ENCODE measurements at regions not wholly inside any gene's neighbourhood (a gene's known extent, or its start where the extent isn't known, plus 50 kb on each side); places are given as distances from the start of the nearest gene placed in this dataset.
"Not testable (repeated sequence)": the region's sequence is repeated elsewhere in the genome, so short reads cannot be mapped to it uniquely, and the experiment has no call there.

DNA sequence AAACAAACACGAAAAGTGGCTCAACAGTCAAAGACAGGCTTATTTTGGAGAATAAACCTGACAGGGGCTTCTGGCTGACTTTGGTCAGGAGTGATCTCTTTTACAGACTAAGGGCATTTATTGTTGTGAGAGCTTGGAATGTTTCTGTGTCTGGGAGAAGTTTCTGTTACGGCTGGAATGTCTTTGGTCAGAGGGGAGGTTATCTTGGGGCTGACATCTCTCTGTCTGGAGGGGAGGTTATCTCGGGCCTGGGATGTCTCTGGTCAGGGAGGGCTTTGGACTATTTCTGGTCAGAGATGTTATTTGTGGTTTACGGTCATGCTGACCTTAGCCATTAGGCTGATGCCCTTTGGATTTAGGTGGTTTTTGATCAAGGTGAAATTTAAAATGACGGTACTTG is 345.5 kb upstream of the FSIP2 start:
- no peak for DNase-seq

DNA sequence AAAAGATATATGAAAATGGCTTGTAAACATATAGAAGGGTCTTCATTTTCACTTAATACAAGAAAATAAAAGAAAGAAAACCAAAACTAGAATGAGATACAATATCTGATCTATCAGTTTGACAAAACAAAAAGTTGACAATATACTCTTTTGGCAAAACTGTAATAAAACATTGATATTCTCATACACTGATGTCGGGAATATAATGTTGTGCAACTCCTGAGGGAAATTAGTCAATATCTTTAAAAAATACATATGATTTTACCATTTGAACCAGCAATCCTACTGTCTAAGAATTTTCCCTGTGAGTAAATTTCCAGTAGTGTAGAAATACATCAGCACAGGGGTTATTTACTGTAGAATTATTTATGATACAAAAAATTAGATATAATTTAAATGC is 336.1 kb upstream of the FSIP2 start:
- no peak for DNase-seq

DNA sequence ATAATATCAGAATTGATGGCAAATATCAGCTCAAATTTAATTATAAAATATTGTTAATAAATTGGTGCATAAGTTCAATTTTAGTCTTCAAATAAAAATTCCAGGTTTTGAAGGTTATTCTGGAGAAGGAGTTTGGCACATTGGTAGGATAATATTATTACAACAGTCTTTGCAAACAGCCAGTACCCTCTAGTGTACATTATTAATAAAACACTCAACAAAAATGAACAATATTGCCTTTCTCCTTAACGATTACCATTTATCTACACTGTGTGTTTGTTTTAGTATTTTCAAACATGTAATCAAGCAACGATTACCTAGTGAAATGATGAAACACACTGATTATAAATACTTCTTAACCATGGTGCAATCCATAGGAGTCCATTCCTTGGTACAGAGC is 334.0 kb upstream of the FSIP2 start:
- no peak for DNase-seq

DNA sequence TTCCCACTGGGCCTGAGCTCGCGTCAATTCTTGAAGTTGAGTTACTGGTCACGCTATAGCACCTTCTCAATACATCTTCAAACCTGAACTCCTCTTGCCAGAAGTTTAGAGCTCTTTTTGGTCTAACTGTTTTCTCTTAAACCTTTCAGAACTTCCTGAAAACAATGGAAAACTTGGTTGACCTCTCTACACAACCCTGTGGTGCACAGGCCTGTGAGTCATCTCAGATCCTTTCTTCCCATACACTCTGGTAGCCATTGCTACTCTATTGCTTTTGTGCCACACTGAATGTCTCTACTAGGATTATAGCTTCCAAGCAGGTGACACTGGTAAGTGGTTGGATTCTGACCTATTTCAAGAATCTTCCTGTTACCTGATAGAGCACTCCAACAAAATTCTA is 321.5 kb upstream of the FSIP2 start:
- no peak for DNase-seq

DNA sequence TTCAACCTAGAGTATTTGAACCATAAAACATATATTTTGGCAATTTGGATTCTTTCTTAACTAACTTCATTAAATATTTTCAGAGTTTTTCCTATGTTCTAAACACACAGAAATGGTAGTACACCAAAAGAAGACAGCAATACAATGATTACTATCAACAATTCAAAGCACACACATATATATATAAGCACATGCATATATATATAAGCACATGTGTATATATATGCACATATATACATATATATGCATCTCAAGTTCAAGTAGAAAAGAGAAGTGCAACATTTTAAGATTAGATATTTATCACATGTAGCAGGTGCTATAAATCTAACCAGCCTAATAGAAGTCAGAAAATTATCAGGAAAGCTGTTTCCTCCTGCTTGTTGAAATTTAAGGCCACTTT is 320.9 kb upstream of the FSIP2 start:
- no peak for DNase-seq

DNA sequence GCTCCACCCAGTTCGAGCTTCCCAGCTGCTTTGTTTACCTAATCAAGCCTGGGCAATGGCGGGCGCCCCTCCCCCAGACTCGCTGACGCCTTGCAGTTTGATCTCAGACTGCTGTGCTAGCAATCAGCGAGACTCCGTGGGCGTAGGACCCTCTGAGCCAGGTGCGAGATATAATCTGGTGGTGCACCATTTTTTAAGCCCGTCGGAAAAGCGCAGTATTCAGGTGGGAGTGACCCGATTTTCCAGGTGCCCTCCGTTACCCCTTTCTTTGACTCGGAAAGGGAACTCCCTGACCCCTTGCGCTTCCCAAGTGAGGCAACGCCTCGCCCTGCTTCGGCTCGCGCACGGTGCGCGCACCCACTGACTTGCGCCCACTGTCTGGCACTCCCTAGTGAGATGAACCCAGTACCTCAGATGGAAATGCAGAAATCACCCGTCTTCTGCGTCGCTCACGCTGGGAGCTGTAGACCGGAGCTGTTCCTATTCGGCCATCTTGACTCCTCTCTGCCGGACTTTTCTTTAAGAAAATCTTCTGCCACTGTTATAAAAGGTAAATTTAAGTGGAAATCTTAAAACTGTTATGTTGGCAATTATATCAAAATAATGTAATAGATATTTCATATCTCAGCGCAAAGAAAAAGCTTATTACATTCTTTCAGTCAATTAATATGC is 313.5 kb upstream of the FSIP2 start:
- DNase-seq: not testable (repeated sequence)

DNA sequence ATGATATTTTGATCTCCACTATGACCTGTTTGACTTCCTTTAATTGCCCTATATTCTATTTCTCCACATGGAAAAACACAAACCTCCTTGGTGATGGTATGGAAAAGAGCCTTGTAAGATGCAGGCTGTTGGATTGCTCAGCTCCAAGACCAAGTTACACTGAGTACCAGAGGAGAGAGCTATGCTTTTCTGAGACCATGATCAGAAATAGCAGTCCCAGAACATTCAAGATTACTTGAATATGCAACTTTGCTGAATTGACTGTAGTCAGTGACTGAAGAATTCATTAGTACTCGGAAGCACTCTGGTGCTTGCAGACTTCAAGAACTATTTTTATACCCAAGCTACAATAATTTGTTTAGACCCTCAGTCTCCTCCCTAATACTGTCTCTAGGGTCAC is 310.6 kb upstream of the FSIP2 start:
- DNase-seq: no peak

DNA sequence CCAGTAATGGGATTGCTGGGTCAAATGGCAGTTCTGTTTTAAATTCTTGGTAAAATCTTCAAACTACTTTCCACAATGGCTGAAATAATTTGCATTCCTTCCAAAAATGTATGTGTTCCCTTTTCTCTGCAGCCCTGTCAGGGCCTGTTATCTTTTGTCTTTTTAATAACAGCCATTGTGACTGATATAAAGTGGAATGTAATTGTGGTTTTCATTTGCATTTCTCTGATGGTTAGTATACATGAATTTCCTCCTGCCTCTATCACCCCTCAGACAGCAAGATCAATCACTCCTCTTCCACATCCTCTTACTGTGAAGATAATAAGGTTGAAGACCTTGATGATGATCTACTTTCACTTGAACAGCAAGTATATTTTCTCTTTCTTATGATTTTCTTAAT is 304.8 kb upstream of the FSIP2 start:
- DNase-seq: no peak

DNA sequence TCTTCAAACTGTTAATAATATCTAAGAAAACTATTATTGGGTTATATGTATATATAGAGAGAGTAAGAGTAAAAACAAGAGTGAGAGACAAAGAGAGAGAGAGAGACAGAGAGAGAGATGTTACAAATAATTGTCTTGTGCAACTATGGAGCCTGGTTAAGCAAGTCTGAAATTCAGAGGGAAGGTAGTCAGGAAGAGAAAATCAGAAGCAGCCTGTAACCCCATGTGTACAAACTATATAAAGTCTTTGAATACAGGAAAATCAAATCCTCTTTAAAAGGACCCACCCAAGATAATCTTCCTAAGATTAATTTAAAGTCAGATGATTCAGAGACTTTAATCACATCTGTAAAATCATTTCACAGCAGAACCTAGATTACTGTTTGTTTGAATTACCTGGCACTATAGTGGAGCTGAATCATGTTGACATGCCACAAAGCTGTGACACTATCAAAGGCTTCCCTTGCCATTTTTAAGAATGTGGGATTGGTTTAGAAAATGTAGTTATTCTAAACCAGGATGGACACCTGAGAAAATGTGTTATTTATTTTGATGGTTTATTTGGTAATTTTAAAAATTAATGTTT is 301.7 kb upstream of the FSIP2 start:
- DNase-seq: no peak

DNA sequence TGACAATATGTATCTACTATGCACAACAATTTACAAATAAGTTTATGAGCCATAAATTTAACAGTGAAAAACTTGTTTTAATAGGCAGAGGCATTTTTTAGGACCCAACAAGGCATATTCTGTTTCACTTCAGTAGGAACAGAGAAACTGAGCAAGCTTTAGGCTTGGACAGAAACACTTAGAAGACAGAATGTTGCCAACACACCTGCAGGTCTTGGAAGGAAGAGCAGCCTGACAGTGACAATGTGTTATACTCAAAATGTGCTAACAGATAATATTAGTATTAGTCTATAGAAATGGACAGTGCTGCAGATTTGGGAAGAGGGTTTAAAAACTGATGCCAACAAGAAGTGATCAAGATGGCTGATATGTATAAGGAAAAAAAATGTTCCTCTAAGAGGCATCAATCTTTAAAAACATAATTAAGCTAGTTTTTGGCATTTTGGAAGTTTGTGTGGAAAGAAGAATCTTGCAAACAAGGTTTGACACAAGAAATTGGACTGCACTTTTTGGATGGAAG is 297.1 kb upstream of the FSIP2 start:
- no peak for DNase-seq

DNA sequence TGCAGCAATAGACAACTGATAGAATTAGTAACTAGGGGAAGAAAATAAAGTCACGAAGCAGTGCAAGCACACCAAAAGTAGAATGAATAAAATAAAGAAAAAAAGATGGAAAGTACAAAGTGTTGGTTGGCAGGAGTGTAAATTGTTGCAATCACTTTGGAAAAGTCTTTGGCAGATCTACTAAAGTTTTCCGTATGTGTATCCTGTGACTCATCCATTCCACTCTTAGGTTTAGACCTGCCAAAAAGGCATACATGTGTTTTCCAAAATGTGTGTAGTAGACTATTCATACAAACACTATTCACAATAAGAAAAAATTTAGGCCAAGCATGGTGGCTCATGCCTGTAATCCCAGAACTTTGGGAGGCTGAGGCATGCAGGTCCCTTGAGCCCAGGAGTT is 282.1 kb upstream of the FSIP2 start:
- no peak for DNase-seq

DNA sequence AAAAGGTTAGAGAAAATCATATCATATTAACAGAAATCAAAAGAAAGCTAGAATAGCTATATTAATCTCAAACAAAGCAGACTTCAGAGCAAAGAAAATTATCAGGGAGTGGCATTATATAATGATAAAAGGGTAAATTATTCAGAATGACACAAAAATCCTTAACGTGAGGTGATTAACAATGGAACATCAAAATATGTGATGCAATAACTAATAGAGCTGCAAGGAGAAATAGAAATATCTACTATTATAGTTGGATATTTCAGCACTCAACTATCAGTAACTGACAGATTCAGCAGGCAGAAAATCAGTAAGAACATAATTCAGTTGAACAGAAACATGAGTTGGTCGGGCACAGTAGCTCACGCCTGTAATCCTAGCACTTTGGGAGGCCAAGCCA is 275.1 kb upstream of the FSIP2 start:
- no peak for DNase-seq

DNA sequence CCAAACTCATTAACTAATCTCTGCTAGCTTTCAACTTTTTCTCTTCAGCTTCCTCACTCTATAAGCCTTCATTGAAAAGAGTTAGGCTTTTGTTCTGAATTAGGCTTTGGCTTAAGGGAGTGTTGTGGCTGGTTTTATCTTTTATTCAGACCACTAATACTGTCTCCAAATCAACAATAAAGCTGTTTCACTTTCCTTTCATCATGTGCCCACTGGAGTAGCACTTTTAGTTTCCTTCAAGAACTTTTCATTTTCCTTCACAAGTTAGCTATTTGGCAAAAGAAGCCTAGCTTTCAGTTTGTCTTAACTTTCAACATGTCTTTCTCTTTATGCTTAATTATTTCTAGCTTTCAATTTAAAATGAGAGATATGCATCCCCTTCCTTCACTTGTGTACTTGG is 271.7 kb upstream of the FSIP2 start:
- no peak for DNase-seq

DNA sequence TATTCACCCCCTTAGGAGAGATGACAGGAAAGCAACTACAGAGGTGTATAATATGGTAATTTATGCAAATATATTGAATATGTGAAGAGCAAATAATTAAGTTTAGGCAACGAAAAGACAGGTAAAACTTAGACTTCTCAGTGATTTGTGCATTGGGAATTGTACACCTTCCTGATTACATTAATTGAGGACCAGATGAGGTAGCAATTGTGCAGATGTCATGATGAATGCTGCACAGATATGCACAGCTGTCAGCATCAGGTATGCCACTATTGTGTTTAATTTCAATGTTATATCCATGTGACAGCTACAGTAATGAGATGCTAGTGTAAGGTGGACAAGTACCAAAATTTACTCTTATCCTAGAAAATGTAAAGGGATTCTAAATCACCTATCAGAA is 267.2 kb upstream of the FSIP2 start:
- DNase-seq: no peak

DNA sequence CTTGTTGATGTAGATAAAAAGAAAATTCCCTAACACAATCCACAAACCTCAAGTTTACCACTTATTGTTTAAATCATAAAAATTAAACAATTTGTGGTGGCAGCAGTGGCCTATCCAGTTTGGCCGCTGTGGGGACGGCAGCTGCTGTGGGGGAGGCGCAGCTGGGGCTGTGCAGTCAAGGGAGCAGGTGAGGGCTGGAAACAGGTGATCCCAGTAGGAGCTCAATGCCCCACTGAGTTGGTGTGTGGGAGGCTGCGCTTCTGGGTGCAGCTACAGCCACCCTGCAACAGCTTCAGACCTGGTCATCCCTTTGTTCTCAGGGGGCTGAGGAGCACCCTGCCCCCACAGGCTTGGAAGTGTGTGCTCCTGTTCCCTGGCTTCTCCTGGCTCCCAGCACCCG is 266.0 kb upstream of the FSIP2 start:
- no peak for DNase-seq

DNA sequence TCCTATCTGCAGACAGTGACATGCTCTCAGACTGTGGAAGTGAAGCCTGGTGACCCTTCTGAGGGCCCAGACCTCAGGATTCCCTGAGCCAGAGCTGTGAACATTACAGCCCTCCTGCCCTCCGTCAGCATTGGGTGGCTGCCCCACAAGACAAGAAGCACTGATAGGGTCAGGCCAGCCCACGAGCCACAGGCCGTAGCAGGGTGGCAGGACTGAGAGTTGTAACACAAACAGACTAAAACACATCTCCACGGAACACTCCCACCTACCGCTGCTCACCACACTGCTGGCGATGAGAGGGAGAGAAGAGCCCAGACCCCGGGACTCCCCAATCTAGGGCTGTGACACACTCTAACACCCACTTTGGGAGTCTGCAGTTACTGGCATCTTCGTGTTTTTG is 264.8 kb upstream of the FSIP2 start:
- DNase-seq: no peak

DNA sequence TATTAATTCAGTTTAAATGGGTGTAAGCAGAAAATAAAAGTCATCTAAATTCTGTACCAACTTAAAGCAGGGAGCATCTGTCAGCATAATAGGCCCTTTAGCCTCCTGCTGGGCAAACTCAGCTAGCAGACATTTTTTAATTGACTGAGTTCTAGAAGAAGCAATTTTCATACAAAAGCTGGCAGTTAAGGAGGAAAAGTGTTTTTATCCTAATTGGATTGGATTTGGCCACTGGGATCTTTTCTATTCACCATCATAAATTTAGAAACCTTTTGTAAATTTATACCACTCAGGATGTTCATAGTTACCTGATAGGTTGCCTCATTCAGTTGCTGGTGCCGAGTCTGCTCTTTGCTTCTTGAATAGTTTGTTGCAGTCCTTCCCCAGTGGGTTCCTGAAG is 262.7 kb upstream of the FSIP2 start:
- peak; percentile 74 for DNase-seq

DNA sequence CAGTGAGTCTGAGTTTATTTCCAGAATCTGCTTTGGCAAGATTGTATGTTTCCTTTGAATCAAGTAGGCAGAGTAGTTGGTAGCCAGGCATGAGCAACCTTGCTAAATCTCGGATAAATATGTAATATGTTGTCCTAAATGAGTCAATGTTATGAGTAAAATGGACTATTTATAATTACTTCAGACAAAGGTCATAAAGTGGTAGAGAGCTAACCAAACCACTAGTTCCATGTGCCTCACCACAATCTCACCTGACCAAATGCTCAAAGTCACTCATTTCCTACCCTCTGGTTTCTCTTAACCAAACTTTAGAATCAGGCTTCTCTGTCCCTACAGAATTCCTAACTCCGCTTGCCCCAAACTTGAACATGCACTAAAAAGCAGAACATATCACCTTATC is 261.2 kb upstream of the FSIP2 start:
- DNase-seq: no peak

DNA sequence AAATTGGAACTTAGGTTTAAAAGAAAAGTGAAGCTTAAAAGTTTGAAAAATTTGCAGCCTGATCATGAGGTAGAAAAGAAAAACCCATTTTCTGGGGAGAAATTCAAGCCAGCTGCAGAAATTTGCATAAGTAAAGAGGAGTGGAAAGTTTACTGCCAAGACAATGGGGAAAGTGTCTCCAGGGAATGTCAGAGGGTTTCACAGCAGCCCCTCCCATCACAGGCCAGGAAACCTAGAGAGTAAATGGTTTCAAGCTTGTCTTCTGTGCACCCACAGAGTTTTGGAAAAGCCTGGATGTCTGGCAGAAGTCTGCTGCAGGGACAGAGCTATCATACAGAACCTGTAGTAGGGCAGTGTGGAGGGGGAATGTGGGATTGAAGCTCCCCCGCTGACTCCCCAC is 254.0 kb upstream of the FSIP2 start:
- DNase-seq: no peak

DNA sequence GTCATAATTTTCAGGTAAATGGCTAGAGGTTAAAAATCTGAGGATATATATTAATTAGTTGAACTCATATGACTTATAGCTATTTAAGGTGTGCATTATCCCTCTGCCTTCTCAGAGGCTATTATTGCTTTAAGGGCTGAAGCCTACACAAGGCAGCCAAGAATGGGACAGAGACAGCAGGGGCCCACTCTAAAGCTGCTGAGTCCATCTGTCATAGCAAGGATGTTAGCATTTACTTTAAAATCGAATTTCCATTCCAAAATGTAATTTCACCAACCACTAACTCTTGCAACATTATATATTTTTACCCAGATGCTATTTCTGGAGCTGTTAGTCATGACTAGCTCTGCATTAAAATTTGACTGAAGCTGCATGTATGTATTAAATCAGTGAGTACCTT is 236.3 kb upstream of the FSIP2 start:
- peak; percentile 22 for DNase-seq

DNA sequence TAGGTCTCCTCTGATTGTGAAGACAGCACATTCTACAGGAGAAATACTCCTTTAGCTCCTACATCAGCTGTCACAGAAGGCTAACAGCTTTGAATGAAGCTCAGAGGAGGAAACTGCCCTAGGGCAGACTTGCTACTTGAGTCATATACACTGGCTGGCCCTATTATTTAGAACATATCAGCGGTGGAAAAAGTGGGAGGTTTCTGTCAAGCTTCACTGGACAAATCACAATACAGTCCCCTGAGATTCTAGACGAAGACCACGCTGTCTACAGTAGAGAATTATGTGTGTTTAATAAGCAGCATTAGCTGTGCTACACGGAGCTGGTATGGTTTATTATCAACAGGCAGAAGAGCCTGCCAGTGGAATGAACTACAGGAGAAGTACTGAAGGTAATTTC is 230.9 kb upstream of the FSIP2 start:
- DNase-seq: no peak

DNA sequence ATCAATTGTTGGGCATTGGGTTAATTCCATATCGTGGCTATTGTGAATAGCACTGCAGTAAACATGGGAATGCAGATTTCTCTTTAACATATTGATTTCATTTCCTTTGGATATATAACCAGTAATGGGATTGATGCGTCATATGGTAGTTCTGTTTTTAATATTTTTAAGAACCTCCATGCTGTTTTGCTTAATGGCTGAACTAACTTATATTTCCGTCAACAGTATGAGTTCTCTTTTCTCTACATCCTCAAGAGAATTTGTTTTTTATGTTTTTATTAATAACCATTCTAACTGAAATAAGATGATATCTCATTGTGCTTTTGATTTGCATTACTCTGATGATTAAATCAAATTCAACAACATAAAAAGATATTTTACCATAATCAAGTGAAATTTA is 228.5 kb upstream of the FSIP2 start:
- no peak for DNase-seq

DNA sequence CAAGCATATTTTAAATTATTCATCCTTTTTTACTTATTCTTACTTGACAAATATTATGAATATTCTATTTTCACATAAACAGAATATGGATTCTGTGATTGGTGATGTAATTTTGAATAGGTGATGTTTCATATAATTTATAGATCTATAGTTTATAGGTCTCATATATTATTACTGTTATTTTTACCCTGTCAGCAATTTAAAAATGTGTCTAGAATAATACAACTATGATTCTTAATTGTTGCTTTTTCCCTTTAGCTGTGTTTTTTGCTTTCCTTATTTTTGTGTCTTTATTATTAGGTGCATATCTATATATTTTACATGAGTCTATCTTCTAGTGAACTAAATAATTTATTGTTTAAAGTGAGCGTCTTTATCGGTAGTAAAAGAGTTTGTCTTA is 226.7 kb upstream of the FSIP2 start:
- no peak for DNase-seq

DNA sequence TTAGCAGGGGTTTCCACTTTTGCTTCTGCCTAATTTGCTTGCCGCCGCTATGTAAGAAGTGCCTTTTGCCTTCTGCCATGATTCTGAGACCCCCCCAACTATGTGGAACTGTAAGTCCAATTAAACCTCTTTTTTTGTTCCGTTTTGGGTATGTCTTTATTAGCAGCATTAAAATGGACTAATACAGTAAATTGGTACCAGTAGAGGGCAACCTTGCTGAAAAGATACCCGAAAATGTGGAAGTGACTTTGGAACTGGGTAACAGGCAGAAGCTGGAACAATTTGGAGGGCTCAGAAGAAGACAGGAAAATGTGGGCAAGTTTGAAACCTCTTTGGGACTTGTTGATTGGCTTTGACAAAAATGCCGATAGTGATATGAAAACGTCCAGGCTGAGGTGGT is 216.1 kb upstream of the FSIP2 start:
- DNase-seq: no peak

DNA sequence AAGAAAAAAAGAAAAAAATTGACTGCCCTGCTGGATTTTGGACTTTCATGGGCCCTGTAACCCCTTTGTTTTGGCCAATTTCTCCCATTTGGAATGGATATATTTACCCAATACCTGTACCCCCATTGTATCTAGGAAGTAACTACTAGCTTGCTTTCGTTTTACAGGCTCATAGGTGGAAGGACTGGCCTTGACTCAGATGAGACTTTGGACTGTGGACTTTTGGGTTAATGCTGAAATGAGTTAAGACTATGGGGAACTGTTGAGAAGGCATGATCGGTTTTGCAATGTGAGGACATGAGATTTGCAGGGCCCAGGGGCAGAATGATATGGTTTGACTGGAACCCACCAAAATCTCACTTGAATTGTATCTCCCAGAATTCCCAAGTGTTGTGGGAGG is 214.4 kb upstream of the FSIP2 start:
- DNase-seq: not testable (repeated sequence)
